Lung (tissue), 11 donors: ENCODE measurements at regions not wholly inside any gene's neighbourhood (a gene's known extent, or its start where the extent isn't known, plus 50 kb on each side); places are given as distances from the start of the nearest gene placed in this dataset.

ENCODE experiments used
- ATAC-seq: fragments of 200-7000 bp; cut with Tn5 transposase; one replicate; pipeline ENCODE4 v1.9.1; 2020; ENCODE audit warnings: moderate number of reproducible peaks; ENCODE audit not compliant: insufficient read depth, low FRiP score
- DNase-seq, 3 donors: peaks; one replicate each; pipeline ENCODE4 v3.0.0-alpha.2; 2013 to 2017
- H3K27ac ChIP-seq, 2 donors: one replicate each; pipeline ENCODE4 v1.5.1; 2013; ENCODE audit warnings: mild to moderate bottlenecking in 2 of 2, moderate library complexity in 2 of 2, control low read depth in 1 of 2, inconsistent platforms in 1 of 2, low read depth in 1 of 2, low read length in 1 of 2
- H3K27me3 ChIP-seq, 3 donors: one replicate each; pipeline ENCODE4 v1.5.1; 2013; ENCODE audit warnings: low read length in 2 of 3; ENCODE audit not compliant: control insufficient read depth in 3 of 3, insufficient read depth in 3 of 3
- H3K36me3 ChIP-seq, 4 donors: one replicate each; pipeline ENCODE4 v1.5.1; 2013; ENCODE audit warnings: low read length in 4 of 4, mild to moderate bottlenecking in 1 of 4, moderate library complexity in 1 of 4; ENCODE audit not compliant: control insufficient read depth in 4 of 4, insufficient read depth in 4 of 4
- H3K4me1 ChIP-seq, 5 donors: one replicate each; pipeline ENCODE4 v1.5.1; 2013; ENCODE audit warnings: low read length in 5 of 5, mild to moderate bottlenecking in 2 of 5, moderate library complexity in 1 of 5; ENCODE audit not compliant: control insufficient read depth in 5 of 5, insufficient read depth in 5 of 5
- H3K4me3 ChIP-seq: one replicate; pipeline ENCODE4 v1.5.1; 2013; ENCODE audit warnings: mild to moderate bottlenecking, control low read depth, moderate library complexity
- H3K9ac ChIP-seq, 2 donors: one replicate each; pipeline ENCODE4 v1.5.1; 2013; ENCODE audit warnings: low read length in 2 of 2, control low read depth in 1 of 2; ENCODE audit not compliant: insufficient read depth in 1 of 2
- H3K9me3 ChIP-seq, 4 donors: one replicate each; pipeline ENCODE4 v1.5.1; 2013; ENCODE audit warnings: low read length in 3 of 4, mild to moderate bottlenecking in 1 of 4, moderate library complexity in 1 of 4; ENCODE audit not compliant: control insufficient read depth in 4 of 4, insufficient read depth in 3 of 4
- WGBS, 2 donors: extraction: QIAGEN DNeasy Blood & Tissue Kit; methylation state at CpG; one replicate each; pipeline ENCODE4 v1.1.7; 2013; 5-methylcytosine and 5-hydroxymethylcytosine counted together
- TF ChIP-seq, protein P1 (sequence below): IDR thresholded peaks from 2 replicates; pipeline ENCODE4 v1.5.1; 2012; ENCODE audit warnings: mild to moderate bottlenecking; ENCODE audit errors: control extremely low read depth, extremely low read depth
- donor health status: control.
- donor health status: control.
- donor health status: Bipolar disorder and iron deficiency.
- donor health status: healthy.
- donor health status: DM: yes; HTN: yes; CAD: no.

DNA sequence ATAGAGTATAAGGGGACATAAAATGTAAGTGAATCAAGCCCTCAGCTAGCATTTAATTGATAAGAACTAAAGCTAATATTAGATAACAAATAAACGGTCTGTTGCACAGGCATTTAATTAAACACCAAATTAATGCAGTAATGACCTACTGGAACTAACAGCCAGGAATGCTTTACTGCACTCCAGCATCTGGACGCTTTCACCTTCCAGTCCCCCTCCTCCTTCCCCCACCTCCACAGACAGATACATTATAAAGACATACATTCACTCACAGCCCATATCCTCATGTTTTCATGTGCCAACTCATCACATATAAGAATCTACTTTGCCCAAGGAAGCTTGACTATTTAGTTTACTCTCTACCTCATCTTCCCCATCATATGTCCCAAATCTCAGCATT is 337.4 kb upstream of the PIK3C3 start:
- Histone ChIP-seq H3K4me3 (no peak overlapping the region), H3K4me1 (peaks cover 0 to 7% (median 0%) of the 10 kb centered on the region in 5 donors), H3K27me3 (no peaks in the 10 kb centered on the region), H3K9ac (no peak overlapping the region), H3K27ac (no peak overlapping the region), H3K36me3 (no peaks in the 10 kb centered on the region), H3K9me3 (no peaks in the 10 kb centered on the region)
- 63 to 86% methylated on average over 2 of the region's 2 CpGs for WGBS, 2 donors
- ATAC-seq (no peak), DNase-seq (peak; percentile 28 to 71 (median 61))
- TF ChIP-seq, protein P1, sequence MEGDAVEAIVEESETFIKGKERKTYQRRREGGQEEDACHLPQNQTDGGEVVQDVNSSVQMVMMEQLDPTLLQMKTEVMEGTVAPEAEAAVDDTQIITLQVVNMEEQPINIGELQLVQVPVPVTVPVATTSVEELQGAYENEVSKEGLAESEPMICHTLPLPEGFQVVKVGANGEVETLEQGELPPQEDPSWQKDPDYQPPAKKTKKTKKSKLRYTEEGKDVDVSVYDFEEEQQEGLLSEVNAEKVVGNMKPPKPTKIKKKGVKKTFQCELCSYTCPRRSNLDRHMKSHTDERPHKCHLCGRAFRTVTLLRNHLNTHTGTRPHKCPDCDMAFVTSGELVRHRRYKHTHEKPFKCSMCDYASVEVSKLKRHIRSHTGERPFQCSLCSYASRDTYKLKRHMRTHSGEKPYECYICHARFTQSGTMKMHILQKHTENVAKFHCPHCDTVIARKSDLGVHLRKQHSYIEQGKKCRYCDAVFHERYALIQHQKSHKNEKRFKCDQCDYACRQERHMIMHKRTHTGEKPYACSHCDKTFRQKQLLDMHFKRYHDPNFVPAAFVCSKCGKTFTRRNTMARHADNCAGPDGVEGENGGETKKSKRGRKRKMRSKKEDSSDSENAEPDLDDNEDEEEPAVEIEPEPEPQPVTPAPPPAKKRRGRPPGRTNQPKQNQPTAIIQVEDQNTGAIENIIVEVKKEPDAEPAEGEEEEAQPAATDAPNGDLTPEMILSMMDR = no peak

DNA sequence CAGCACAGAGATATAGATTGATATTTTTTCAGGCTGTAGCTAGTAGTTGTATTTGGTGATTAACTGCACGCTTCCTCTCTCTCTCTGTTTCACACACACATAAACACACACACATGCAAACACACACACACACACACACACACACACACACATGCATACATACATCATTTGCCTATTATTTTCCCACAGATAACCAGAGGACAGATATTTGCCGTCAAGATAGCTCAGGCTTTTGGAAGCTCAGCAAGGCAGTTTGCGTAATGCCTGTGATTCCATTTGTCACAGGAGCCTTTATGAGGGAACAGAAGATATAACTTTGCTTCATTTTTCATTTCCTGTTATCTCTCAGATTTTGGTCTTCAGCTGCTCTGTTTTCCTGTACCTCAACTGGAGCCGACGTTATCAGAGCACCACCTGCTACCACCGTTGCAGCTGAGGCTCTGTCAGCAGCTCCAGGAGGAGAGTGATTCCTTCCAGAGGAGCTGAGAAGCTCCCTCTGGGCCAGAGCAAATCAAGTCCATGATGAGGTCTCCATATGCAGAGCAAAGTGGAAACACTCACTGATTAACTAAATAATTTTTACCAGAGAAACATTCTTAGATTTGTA is 341.9 kb upstream of the PIK3C3 start:
- peak in 1 of 3 donors; percentile 32 for DNase-seq
- Histone ChIP-seq H3K9ac (no peak overlapping the region), H3K27ac (no peak overlapping the region), H3K9me3 (no peaks in the 10 kb centered on the region), H3K4me3 (no peak overlapping the region), H3K4me1 (peaks cover 0 to 7% (median 0%) of the 10 kb centered on the region in 5 donors), H3K27me3 (no peaks in the 10 kb centered on the region), H3K36me3 (no peaks in the 10 kb centered on the region)
- 70 to 72% methylated on average over 6 of the region's 6 CpGs for WGBS, 2 donors
- TF ChIP-seq, protein P1 = no peak
- no peak for ATAC-seq

DNA sequence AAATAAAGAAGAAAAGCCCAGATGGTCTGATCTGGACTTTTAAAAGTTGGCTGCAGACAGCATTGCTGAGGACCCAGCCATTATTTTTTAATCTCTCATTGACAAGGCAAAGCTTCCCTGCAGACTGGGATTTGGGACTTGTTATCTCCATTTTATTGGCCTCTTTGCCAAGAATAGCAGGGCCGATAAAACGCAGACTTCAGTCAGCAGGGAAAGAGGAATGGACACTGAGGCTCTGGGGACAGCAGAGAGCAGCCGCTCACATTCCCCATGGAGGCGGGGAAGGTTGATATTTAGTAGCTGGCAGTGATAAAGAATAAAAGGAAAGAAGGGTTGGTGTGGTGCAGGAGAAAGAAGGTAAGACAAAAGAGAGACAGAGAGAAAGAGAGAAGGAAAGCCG is 350.1 kb upstream of the PIK3C3 start:
- H3K9me3 ChIP-seq = no peaks in the 10 kb centered on the region
- 74 to 83% methylated on average over 5 of the region's 5 CpGs for WGBS, 2 donors
- DNase-seq (no peak), ATAC-seq (no peak)
- no peaks in the 10 kb centered on the region for H3K36me3 ChIP-seq
- TF ChIP-seq, protein P1 = no peak
- no peaks in the 10 kb centered on the region for H3K27me3 ChIP-seq
- no peak overlapping the region for H3K27ac ChIP-seq
- H3K4me3 ChIP-seq = no peak overlapping the region
- H3K4me1 ChIP-seq = peaks cover 0 to 5% (median 0%) of the 10 kb centered on the region in 5 donors
- H3K9ac ChIP-seq = no peak overlapping the region

DNA sequence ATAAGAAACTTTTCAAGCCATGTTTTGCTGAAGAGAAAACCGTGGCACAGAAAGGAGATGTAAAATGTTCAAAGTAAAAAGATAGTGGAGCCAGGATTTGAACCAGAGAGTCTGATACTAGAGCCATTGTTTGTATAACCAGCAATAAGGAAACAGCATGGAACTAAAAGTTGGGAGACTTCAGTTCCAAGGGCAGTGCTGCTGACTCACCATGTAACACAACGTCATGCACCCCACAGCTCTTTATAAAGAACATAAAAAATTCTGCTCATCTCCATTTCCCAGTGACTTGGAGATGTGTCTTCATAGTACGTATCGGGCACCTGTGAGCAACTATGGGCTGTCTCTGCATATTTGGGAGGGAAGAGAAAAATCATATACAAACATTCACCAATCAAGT is 353.0 kb upstream of the PIK3C3 start:
- Histone ChIP-seq H3K4me1 (peaks cover 0 to 6% (median 0%) of the 10 kb centered on the region in 5 donors), H3K27ac (no peak overlapping the region), H3K9ac (no peak overlapping the region), H3K27me3 (no peaks in the 10 kb centered on the region), H3K36me3 (no peaks in the 10 kb centered on the region), H3K4me3 (no peak overlapping the region), H3K9me3 (no peaks in the 10 kb centered on the region)
- 67 to 82% methylated on average over 4 of the region's 4 CpGs for WGBS, 2 donors
- ATAC-seq = no peak
- DNase-seq = no peak
- TF ChIP-seq, protein P1 = no peak
